Stimulated activated CD8-positive, alpha-beta memory T cell treated with anti-CD3 and anti-CD28 coated beads, Interleukin-4, amount 100 ng/mL, for 48 hours (primary cell): ENCODE measurements at regions not wholly inside any gene's neighbourhood (a gene's known extent, or its start where the extent isn't known, plus 50 kb on each side); places are given as distances from the start of the nearest gene placed in this dataset.
"Not testable (repeated sequence)": the region's sequence is repeated elsewhere in the genome, so short reads cannot be mapped to it uniquely, and the experiment has no call there.

Experiments
- DNase-seq: peaks from one replicate; pipeline ENCODE4 v3.0.0-alpha.2; 2020

DNA sequence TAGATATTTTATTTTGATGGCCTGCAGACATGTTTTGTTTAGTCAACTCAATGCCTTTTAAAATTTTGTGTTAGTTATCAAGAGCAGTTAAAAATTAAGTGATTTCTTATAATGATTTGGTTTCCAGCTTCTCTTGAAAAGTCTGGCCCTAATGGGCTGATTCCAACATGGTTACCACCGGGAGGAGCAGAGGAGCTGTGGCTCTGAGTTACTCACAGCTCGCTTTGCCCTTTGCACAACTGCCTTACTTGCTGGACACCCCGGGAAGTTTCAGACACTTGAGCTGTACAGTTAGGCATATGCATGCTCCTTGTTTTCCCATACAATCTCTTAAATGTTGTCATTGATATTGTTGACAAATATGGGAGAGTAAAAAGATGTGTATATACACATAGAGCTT lies 173.1 kb upstream of the MMS22L start:
- DNase-seq, result no peak

DNA sequence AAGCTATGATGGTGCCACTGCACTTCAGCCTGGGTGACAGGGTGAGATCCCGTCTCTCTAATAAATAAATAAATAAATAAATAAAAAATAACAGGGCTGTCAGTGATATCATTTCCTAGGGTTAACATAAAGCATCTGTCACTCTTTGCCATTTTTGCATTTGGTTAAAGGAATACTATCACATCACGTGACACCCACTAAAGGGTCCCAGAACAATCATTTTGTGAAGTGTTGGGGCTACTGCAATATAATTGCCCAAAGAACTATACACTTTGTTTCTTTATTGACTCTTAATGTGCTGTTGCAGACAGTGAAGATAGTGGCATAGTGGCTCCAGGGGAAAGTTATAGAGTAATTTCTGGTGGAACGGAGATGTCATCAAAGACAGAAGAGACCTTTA lies 176.5 kb upstream of the MMS22L start:
- no peak for DNase-seq

- DNase-seq, result no peak
These were observed 177.0 kb upstream of the MMS22L start for GRCh38 chr6:97459986-97460385.

GRCh38 chr6:97460394-97461080 lies 177.5 kb upstream of the MMS22L start:
- DNase-seq, result no peak

DNA sequence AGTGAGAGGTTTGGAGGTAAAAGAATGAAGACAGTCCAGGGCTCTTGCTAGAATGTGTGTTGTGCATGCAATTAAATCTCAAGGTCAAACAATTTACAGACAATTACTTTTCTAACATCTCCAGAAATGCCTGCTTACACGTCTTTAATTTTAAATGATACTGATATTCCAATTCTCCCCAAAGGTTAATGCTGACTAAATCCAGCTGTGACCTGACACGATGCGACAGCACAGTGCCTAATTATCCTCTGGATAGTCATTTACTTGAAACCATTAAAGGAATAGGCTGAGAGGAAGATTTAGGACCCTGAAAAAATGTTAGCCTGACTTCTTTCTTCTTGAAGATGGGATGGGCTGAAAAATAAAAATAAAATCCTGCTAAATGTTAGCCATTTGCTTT lies 178.2 kb upstream of the MMS22L start:
- DNase-seq, result no peak

DNA sequence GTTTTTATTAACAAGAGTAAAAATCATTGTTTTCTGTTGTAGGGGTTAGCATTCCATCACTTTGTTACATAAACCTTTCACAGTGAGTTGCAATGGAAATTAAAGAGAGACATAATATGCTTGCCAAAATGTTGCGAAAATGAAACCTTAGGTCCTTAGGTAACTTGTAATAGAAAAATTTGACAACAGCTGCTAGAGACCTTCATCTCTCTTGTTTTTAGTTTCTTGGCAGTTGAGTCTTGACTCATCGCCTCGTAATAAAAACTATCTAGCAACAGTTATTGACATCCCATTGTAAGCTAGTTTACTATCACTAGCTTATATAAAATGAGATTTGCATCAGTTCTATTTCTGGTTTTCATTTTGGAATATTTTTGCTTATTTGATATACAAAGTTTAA lies 179.0 kb upstream of the MMS22L start:
- no peak for DNase-seq

GRCh38 chr6:97462938-97463598 lies 180.1 kb upstream of the MMS22L start:
- no peak for DNase-seq

- no peak for DNase-seq
These were observed 183.0 kb upstream of the MMS22L start for GRCh38 chr6:97465877-97466561.

GRCh38 chr6:97468981-97469380 lies 186.0 kb upstream of the MMS22L start:
- no peak for DNase-seq

GRCh38 chr6:97469451-97469850 lies 186.4 kb upstream of the MMS22L start:
- DNase-seq, result no peak

- no peak for DNase-seq
These were observed 187.3 kb upstream of the MMS22L start for GRCh38 chr6:97470322-97470721.

DNA sequence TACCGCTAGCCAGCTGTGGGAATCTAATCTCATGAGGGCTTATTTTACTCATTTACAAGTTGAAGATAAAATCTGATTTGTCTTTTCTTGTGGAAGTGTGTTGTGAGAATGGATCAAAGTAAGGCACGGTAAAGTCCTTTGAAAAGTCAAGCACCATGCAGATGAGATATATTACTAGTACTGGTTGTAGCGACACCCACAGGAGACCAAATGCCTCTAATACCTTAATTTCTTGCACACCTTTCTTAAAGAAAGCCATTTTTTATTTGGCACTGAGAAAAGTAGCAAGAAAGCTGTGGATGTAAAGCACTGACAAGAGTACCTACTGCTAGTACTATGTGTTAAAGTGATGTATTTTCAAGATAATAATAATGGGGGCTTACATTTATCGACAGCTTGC lies 191.0 kb upstream of the MMS22L start:
- no peak for DNase-seq

DNA sequence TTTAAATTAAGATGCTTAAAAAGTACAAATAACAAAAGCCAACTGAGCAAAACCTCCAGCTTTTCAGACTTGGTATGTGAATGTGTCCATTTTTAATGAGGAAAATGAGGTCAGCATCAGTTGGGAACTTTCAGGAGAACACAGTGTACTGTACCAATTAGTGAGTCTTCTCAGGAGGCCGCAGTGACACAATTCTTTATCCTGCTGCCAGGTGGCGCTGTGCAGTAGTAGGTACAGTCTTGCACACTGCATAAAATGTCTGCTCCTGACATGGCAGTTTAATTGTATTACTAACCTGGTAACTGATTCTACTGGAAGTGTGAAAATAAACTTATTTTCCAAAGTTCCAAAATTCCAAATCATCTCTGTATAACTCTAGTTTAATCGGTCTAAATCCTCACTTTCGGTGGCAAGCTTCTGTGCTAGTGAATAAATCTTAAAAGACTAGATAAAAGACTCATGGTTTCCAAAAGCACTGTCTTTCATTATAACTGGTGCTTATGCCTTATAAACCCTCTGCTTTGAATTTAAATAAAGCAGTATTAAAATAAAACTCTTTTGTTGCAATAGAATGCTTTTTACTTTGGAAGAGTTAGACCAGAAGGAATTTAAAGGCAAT lies 214.8 kb upstream of the MMS22L start:
- DNase-seq, result peak; percentile 69

DNA sequence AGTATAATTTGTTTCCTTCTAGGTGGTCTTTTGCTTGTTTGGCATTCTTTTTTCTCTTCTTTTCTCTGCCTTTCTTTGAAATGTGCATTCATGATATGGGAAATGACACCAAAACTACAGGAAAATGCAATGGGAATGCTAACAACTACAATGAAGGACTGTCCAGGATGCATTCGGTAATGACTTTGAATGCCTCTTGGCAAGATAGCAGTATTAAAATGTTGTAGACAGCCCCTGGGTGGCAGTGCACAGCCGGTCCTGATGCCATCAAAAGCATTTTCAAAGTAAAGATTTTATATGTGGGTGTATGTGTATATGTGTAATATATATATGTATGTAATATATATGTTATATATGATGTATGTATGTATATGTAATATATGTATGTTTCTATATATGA lies 218.8 kb upstream of the MMS22L start:
- DNase-seq, result no peak

GRCh38 chr6:97508646-97509045 lies 225.6 kb upstream of the MMS22L start:
- no peak for DNase-seq

DNA sequence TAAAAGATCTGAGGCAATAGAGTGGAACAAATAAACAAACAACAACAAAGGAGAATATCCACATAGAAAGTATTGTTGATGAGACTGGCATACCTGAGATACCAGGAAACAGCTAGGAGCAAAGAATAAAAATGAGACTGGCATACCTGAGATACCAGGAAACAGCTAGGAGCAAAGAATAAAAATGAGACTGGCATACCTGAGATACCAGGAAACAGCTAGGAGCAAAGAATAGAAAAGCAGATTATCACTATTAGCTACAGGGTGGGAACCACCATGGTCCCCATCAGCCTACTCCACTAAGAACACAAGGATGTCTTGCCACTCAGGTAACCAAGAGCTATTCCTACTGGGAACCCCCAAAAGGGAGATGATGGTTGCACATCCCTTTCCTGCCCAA lies 230.2 kb upstream of the MMS22L start:
- not testable (repeated sequence) for DNase-seq

GRCh38 chr6:97524811-97525210 lies 241.8 kb upstream of the MMS22L start:
- no peak for DNase-seq

DNA sequence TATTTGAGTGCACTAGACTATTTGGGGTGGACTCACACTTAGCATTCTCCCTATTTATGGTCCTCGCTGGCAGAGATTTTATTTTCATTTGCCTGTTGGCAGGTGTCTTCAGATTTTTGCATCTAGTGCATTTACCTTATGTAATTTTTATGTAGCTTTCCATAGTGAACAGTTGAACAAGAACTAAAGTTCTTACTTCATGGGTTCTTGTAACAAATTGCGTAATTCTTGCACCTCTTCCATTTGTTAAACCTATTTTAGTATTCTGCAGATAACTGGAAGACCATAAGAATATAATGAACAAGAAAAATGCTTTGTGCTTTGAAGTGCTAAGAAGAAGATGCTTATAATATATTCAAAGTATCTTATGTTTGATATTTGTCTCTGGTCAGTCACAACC lies 252.8 kb upstream of the MMS22L start:
- DNase-seq, result no peak

DNA sequence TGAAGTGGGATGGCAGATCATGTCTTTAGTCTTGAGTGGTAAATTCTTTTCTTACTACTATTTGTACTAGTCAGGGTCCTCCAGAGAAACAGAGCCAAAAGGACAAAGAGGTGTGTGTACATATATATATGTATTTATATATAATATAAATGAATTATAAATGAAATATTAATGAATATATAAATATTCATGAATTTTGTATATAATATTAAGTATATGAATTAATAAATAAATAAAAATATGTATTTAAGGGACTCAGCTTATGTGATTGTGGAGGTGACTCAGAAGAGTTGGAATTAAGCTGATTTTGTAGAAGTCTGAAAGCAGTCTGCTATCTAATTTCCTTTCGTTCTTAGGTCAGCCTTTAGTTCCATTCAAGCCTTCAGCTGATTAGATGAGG lies 265.3 kb upstream of the MMS22L start:
- DNase-seq, result no peak

DNA sequence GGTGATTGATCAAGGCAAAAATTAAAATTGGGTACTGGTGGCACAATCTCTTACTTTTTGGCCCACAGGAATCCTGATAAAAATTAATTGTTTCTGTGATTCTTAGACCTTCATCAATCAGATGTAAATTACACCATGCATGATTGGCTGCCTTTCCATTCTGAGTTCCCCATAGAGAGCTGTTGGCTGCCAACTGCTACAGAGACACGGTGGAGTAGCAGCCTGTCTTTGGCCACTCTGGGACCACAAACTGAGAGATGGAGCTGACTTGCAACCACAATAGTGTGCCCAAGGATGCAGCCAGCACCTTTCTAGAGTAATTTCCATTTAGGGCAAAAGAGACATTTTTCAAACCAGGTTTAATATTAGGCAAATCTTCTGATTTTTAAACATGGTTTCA lies 274.3 kb upstream of the MMS22L start:
- DNase-seq, result no peak

DNA sequence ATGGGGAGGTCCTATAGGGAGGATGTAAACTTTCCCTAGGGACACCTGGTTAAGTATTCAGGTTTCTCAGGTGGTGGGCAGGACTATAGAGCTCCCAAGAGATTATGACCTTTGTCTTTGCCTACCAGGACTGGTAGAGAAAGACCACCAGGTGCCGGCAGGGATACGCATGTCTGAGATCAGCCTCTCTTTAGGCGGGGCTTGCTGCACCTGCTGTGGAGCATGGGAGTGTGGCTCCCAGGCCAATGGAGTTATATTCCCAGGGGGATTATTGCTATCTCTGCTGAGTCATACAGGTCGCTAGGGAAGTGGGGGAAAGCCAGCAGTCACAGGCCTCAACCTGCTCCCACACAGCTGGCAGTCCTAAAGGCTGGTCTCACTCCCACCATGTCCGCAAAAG lies 280.5 kb upstream of the MMS22L start:
- DNase-seq, result no peak

DNA sequence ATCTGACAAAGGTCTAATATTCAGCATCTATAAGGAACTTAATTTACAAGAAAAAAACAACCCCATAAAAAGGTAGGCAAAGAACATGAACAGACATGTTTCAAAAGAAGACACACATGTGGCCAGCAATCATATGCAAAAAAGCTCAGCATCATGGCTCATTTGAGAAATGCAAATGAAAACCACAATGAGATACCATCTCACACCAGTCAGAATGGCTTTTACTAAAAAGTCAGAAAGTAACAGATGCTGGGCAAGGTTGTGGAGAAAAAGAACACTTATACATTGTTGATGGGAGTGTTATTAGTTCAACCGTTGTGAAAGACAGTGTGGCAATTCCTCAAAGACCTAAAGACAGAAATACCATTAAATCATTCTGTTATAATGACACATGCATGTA lies 289.9 kb upstream of the MMS22L start:
- DNase-seq, result no peak

GRCh38 chr6:97586344-97586743 lies 303.3 kb upstream of the MMS22L start:
- DNase-seq, result no peak

- no peak for DNase-seq
These were observed 308.9 kb upstream of the MMS22L start for GRCh38 chr6:97591955-97592354.
